ENCODE measurements at regions not wholly inside any gene's neighbourhood (a gene's known extent, or its start where the extent isn't known, plus 50 kb on each side); places are given as distances from the start of the nearest gene placed in this dataset.

DNA sequence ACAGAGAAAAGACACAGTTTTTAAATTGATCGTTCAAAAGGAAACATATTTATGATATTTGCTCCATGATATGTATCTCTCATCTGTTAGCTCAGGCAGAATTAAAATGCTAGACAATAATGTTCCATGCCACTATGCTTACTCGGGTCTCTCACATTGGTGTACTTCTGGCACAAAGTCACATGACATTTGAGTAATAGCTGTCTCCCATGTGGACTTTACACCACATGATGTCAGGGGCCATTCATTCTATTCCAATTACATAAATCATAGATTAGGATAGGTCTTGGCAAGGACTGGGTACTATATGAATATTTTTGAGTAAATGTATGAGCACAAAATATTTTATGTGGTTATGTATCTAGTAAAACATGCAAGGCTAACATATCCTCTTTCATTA lies 648.4 kb downstream of the PLA2G4A start:
- TF ChIP-seq, protein P1, sequence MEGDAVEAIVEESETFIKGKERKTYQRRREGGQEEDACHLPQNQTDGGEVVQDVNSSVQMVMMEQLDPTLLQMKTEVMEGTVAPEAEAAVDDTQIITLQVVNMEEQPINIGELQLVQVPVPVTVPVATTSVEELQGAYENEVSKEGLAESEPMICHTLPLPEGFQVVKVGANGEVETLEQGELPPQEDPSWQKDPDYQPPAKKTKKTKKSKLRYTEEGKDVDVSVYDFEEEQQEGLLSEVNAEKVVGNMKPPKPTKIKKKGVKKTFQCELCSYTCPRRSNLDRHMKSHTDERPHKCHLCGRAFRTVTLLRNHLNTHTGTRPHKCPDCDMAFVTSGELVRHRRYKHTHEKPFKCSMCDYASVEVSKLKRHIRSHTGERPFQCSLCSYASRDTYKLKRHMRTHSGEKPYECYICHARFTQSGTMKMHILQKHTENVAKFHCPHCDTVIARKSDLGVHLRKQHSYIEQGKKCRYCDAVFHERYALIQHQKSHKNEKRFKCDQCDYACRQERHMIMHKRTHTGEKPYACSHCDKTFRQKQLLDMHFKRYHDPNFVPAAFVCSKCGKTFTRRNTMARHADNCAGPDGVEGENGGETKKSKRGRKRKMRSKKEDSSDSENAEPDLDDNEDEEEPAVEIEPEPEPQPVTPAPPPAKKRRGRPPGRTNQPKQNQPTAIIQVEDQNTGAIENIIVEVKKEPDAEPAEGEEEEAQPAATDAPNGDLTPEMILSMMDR (conservative IDR thresholded peaks at IDR 0.05; ENCODE audit: low read length), result no peak
- no peak for TF ChIP-seq EZH2phosphoT487 (IDR thresholded peaks at IDR 0.05; ENCODE audit: borderline replicate concordance, low read depth, low read length)

All from OCI-LY7 (cell line).